ENCODE measurements at regions not wholly inside any gene's neighbourhood (a gene's known extent, or its start where the extent isn't known, plus 50 kb on each side); places are given as distances from the start of the nearest gene placed in this dataset.
"Not testable (repeated sequence)": the region's sequence is repeated elsewhere in the genome, so short reads cannot be mapped to it uniquely, and the experiment has no call there.

DNA sequence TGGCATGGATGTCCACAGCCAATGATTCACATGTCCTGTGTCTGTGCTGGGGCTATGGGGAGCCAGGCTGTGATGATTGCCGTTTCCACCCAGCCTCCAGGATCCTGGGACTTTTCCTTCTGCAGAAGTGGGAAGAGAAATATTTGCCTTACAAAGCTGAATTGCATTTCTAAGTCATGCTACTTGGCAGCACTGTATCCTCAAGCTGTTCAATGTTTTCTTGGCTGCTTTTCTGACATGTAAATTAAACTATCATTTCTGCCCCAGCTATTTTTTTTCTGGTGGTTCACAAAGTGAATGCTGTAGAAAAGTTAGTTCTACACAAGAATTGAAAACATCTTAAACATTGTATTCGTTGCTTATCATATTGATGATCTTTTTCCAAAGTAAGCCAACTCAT is 51.9 kb upstream of the TCERG1L start:
- Histone ChIP-seq H3K36me3 (no peaks in the 10 kb centered on the region), H3K4me3 (replicated peaks in 1 of 3) (no peak overlapping the region), H3K4me1 (no peaks in the 10 kb centered on the region), H3K27ac (no peak overlapping the region), H3K9me3 (no peaks in the 10 kb centered on the region), H3K27me3 (no peaks in the 10 kb centered on the region)
- 49 to 54% methylated on average over 2 of the region's 2 CpGs for WGBS, 2 donors
- intact Hi-C loops (cut with DNase I): no loop called here
- TF ChIP-seq, protein P1, sequence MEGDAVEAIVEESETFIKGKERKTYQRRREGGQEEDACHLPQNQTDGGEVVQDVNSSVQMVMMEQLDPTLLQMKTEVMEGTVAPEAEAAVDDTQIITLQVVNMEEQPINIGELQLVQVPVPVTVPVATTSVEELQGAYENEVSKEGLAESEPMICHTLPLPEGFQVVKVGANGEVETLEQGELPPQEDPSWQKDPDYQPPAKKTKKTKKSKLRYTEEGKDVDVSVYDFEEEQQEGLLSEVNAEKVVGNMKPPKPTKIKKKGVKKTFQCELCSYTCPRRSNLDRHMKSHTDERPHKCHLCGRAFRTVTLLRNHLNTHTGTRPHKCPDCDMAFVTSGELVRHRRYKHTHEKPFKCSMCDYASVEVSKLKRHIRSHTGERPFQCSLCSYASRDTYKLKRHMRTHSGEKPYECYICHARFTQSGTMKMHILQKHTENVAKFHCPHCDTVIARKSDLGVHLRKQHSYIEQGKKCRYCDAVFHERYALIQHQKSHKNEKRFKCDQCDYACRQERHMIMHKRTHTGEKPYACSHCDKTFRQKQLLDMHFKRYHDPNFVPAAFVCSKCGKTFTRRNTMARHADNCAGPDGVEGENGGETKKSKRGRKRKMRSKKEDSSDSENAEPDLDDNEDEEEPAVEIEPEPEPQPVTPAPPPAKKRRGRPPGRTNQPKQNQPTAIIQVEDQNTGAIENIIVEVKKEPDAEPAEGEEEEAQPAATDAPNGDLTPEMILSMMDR (IDR thresholded peaks at IDR 0.05): no peak
- TF ChIP-seq POLR2A (IDR thresholded peaks at IDR 0.05): no peak
- DNase-seq: no peak

DNA sequence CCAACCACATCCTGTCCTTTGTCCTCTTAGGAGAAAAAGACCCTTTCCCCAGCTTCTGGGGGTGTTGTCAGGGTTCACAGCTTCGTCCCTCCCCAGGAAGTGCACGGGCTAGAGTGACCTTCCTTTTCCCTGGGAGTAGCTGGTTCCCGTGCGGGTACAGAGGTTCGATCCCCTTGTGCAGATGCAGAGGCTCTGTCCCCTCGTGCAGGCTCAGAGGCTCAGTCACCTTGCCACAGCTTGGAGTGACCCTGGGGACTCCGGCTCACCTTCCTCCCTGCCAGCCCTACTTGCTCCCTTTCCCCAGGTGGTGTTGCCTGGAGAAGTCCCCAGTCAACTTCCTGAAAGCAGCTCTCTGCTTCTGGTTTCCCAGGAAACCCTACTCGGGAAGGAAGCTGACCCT is 60.0 kb upstream of the TCERG1L start:
- Histone ChIP-seq H3K9me3 (no peaks in the 10 kb centered on the region), H3K4me3 (replicated peaks in 1 of 3) (no peak overlapping the region), H3K36me3 (no peaks in the 10 kb centered on the region), H3K27me3 (no peaks in the 10 kb centered on the region), H3K4me1 (no peaks in the 10 kb centered on the region), H3K27ac (no peak overlapping the region)
- no peak for TF ChIP-seq POLR2A (IDR thresholded peaks at IDR 0.05)
- TF ChIP-seq, protein P1 (IDR thresholded peaks at IDR 0.05): no peak
- WGBS, 2 donors: 65 to 78% methylated on average over 6 to 8 of the region's 8 CpGs
- DNase-seq: no peak
- intact Hi-C loops (cut with DNase I): no loop called here

DNA sequence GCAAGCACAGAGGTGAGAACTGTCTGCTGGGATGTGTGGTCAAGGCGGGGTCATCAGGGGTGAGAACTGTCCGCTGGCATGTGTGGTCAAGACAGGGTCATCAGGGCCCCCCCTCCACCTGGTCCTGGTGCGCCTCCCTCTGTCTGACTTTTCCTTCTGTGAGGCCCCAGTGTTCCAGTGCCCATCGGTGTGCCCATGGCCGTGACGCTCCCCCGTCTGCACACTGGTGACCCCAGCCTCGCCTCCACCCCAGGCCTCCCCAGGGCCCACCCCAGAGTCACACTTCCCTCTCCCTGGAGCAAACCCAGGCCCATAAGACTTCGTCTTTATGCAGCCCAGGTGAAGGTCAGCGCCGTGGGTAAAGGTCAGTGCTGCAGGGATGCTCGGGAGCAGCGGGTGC is 70.1 kb upstream of the TCERG1L start:
- Histone ChIP-seq H3K27me3 (no peaks in the 10 kb centered on the region), H3K4me1 (no peaks in the 10 kb centered on the region), H3K9me3 (no peaks in the 10 kb centered on the region), H3K4me3 (replicated peaks in 1 of 3) (no peak overlapping the region), H3K36me3 (no peaks in the 10 kb centered on the region), H3K27ac (no peak overlapping the region)
- intact Hi-C loops (cut with DNase I): no loop called here
- DNase-seq: no peak
- TF ChIP-seq, protein P1 (IDR thresholded peaks at IDR 0.05): no peak
- 88 to 90% methylated on average over 11 to 12 of the region's 13 CpGs for WGBS, 2 donors

DNA sequence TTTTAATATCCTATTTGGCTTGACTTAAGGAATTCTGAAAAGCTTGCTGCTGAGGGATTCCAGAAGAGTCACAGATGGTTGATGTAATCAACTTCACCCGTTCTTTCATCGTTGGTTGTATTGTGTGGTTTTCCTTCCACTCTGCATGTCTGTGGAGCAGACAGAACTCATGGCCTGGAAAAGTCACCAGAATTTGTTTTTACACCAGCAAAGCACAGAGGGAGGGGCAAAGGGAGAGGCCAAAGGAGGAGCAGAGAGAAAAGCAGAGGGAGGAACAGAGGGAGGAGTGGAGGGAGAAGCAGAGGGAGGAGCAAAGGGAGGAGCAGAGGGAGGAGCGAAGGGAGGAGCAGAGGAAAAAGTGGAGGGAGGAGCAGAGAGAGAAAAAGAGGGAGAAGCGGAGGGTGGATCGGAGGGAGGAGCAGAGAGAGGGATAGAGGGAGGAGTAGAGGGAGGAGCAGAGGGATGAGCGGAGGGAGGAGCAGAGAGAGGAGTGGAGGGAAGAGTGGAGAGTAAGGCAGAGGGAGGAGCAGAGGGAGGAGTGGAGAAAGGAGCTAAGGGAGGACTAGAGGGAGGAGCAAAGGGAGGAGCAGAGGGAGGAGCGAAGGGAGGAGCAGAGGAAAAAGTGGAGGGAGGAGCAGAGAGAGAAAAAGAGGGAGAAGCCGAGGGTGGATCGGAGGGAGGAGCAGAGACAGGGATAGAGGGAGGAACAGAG is 73.8 kb upstream of the TCERG1L start:
- H3K27ac ChIP-seq; intact Hi-C loops (cut with DNase I); H3K36me3 ChIP-seq; DNase-seq; H3K4me1 ChIP-seq; H3K9me3 ChIP-seq; H3K27me3 ChIP-seq; H3K4me3 ChIP-seq (replicated peaks in 1 of 3): not testable (repeated sequence)
- WGBS, 2 donors: 66 to 71% methylated on average over 9 of the region's 9 CpGs

DNA sequence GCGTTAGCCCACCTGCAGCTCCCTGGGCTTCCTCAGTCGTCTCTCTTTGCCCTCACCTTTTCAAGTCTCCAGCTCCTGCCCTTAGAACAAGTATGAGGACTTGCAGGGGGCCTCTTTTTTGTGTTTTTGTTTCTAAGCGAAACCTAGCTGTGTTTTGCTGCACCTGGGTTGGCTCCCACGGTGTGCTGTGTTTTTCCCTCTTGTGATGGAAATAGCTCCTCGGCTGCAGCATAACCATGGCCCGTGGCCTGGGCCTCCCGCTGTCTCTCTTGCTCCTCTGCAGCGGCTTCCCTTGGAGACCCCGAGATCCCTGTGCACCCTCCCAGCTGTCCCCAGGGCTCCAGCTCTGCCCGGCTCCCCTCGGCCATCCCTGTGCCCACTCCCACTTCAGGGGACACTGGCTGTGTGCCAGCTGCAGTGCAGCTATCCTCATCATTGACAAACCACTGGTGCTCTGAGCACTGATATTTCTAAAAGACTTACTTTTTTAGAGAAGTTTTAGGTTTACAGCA is 75.6 kb upstream of the TCERG1L start:
- Histone ChIP-seq H3K4me1 (no peaks in the 10 kb centered on the region), H3K4me3 (replicated peaks in 1 of 3) (no peak overlapping the region), H3K27me3 (no peaks in the 10 kb centered on the region), H3K27ac (no peak overlapping the region), H3K9me3 (no peaks in the 10 kb centered on the region), H3K36me3 (no peaks in the 10 kb centered on the region)
- intact Hi-C loops (cut with DNase I): no loop called here
- TF ChIP-seq, protein P1 (IDR thresholded peaks at IDR 0.05): no peak
- TF ChIP-seq POLR2A (IDR thresholded peaks at IDR 0.05): no peak
- no peak for DNase-seq
- 22 to 32% methylated on average over 11 of the region's 11 CpGs for WGBS, 2 donors

All from thyroid gland (tissue), 4 donors.